Activated CD8-positive, alpha-beta T cell treated with anti-CD3 and anti-CD28 coated beads for 36 hours (primary cell): ENCODE measurements at regions not wholly inside any gene's neighbourhood (a gene's known extent, or its start where the extent isn't known, plus 50 kb on each side); places are given as distances from the start of the nearest gene placed in this dataset.
A peak's percentile ranks its signal among the peaks of the same experiment; 100 is the strongest.

Experiments used
- ATAC-seq: fragments of 200-7000 bp; cut with Tn5 transposase; one replicate; pipeline ENCODE4 v1.10.0; 2021; ENCODE audit warnings: mild to moderate bottlenecking, moderate library complexity
- CTCF ChIA-PET: fragments of 350-600 bp; sonication (Branson Sonifier 250); formaldehyde crosslinking; loops from one replicate; lab custom pipeline; 2021; ENCODE audit warnings: antibody characterized with exemption; lab: Charles Lee
- POLR2A ChIA-PET: fragments of 350-600 bp; sonication (Branson Sonifier 250); formaldehyde crosslinking; loops from one replicate; lab custom pipeline; 2021; ENCODE audit warnings: antibody characterized with exemption; lab: Charles Lee
- DNase-seq: peaks from one replicate; pipeline ENCODE4 v3.0.0-alpha.2; 2020
- H3K27ac Mint-ChIP-seq: one replicate; pipeline ENCODE4 v1.8.0; 2021; ENCODE audit warnings: mild to moderate bottlenecking, mixed read lengths
- H3K27me3 Mint-ChIP-seq: one replicate; pipeline ENCODE4 v1.8.0; 2021; ENCODE audit warnings: mixed read lengths
- H3K36me3 Mint-ChIP-seq: one replicate; pipeline ENCODE4 v1.8.0; 2021; ENCODE audit warnings: low read depth, mixed read lengths
- H3K4me1 Mint-ChIP-seq: one replicate; pipeline ENCODE4 v1.8.0; 2021; ENCODE audit warnings: low read depth, mixed read lengths
- H3K4me3 Mint-ChIP-seq: one replicate; pipeline ENCODE4 v1.8.0; 2021; ENCODE audit warnings: mild to moderate bottlenecking, moderate library complexity, mixed read lengths
- H3K9me3 Mint-ChIP-seq: one replicate; pipeline ENCODE4 v1.8.0; 2021; ENCODE audit warnings: mixed read lengths
- intact Hi-C: fragments of 100-400 bp; cut with micrococcal nuclease; formaldehyde crosslinking; loops from one replicate; pipeline ENCODE4 v1.10.0; 2022
- TF ChIP-seq, protein P1 (sequence below): fragments of 200-600 bp; IDR thresholded peaks from one replicate; pipeline ENCODE4 v1.8.0; 2022; ENCODE audit warnings: antibody characterized with exemption, mild to moderate bottlenecking

- POLR2A ChIA-PET, result no interaction called here
- Mint-ChIP-seq H3K4me1 (no peaks in the 10 kb centered on the region), H3K4me3 (no peak overlapping the region), H3K36me3 (no peaks in the 10 kb centered on the region), H3K27ac (no peak overlapping the region), H3K9me3 (no peaks in the 10 kb centered on the region), H3K27me3 (peaks cover 4% of the 10 kb centered on the region)
- intact Hi-C loops, result loop anchor here (5.0 kb wide), 1 partner anchor 267 kb away; the partner anchor contains the start of gene DUSP10
- ATAC-seq, result peak; percentile 80
- CTCF ChIA-PET, result interaction anchor here (0.6 to 2.3 kb wide), 22 partner anchors 8 to 532 kb away, joined by 3 to 8 read pairs (median 3); partner anchors contain the start of gene DUSP10
- peak; percentile 53 for DNase-seq
- TF ChIP-seq, protein P1, sequence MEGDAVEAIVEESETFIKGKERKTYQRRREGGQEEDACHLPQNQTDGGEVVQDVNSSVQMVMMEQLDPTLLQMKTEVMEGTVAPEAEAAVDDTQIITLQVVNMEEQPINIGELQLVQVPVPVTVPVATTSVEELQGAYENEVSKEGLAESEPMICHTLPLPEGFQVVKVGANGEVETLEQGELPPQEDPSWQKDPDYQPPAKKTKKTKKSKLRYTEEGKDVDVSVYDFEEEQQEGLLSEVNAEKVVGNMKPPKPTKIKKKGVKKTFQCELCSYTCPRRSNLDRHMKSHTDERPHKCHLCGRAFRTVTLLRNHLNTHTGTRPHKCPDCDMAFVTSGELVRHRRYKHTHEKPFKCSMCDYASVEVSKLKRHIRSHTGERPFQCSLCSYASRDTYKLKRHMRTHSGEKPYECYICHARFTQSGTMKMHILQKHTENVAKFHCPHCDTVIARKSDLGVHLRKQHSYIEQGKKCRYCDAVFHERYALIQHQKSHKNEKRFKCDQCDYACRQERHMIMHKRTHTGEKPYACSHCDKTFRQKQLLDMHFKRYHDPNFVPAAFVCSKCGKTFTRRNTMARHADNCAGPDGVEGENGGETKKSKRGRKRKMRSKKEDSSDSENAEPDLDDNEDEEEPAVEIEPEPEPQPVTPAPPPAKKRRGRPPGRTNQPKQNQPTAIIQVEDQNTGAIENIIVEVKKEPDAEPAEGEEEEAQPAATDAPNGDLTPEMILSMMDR, result peak; percentile 52
These were observed 267.3 kb upstream of the DUSP10 start for GRCh38 chr1:222009105-222009730.

- no peak for ATAC-seq
These were observed 264.8 kb upstream of the DUSP10 start for GRCh38 chr1:222006715-222007114.

DNA sequence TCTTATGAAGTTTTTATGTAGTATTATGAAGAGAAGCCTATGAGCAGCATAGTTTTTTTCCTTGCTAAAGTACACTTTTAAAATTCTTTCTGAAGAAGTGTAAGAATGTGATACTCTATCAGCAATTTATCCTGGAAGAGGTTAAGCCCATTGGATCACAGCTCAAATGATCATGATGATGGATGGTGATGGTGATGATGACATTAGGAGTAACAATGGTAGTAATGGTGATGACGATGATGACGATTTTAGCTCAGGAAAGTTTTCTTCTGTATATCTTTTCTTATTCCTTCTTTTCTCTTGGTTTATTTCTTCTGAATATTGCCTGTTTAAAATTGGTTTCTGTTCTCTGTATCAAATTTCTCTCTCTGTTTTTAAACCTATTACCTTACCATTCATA is 262.9 kb upstream of the DUSP10 start:
- Mint-ChIP-seq H3K4me1 (no peaks in the 10 kb centered on the region), H3K36me3 (no peaks in the 10 kb centered on the region), H3K4me3 (no peak overlapping the region), H3K9me3 (no peaks in the 10 kb centered on the region), H3K27me3 (peaks cover 6% of the 10 kb centered on the region), H3K27ac (no peak overlapping the region)
- POLR2A ChIA-PET, result no interaction called here
- CTCF ChIA-PET, result no interaction called here
- intact Hi-C loops, result loop anchor here (5.0 kb wide), 1 partner anchor 262 kb away; the partner anchor contains the start of gene DUSP10
- TF ChIP-seq, protein P1, result no peak
- ATAC-seq, result no peak
- no peak for DNase-seq

More at GRCh38 chr1:222006715-222007114, 264.8 kb upstream of the DUSP10 start:
- Mint-ChIP-seq H3K36me3 (no peaks in the 10 kb centered on the region), H3K27ac (no peak overlapping the region), H3K9me3 (no peaks in the 10 kb centered on the region), H3K4me3 (no peak overlapping the region), H3K4me1 (no peaks in the 10 kb centered on the region), H3K27me3 (peaks cover 6% of the 10 kb centered on the region)
- ChIA-PET CTCF (interaction anchor here (2.3 kb wide), 1 partner anchor 448 kb away, joined by 6 read pairs; no protein-coding TSS in a partner anchor), POLR2A (no interaction called here)
- TF ChIP-seq, protein P1, result no peak
- intact Hi-C loops, result loop anchor here (5.0 kb wide), 1 partner anchor 264 kb away; the partner anchor contains the start of gene DUSP10
- no peak for DNase-seq

DNA sequence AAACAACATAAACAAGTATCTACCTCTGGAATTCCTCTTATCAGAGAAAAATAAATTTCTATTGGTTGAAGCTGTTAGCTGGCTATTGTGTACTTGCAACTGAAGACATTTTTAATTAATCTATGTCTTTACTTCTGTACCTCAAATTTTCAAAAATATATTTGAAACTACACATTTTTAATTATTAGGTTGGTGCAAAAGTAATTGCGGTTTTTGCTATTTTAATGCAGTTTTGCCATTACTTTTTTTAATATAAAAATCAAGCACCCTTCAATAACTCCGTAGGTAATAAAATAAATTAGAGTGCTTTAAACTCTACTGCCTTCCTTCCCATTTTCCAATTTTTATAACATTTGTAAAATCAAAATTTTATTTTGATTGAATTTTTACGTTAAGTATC is 262.1 kb upstream of the DUSP10 start:
- no peaks in the 10 kb centered on the region for H3K36me3 Mint-ChIP-seq
- no peak overlapping the region for H3K4me3 Mint-ChIP-seq
- DNase-seq, result no peak
- no peak for ATAC-seq
- peaks cover 6% of the 10 kb centered on the region for H3K27me3 Mint-ChIP-seq
- H3K27ac Mint-ChIP-seq, result no peak overlapping the region
- ChIA-PET CTCF (interaction anchor here (1.2 kb wide), 1 partner anchor 12 kb away, joined by 3 read pairs; no protein-coding TSS in a partner anchor), POLR2A (no interaction called here)
- intact Hi-C loops, result no loop called here
- no peaks in the 10 kb centered on the region for H3K9me3 Mint-ChIP-seq
- no peaks in the 10 kb centered on the region for H3K4me1 Mint-ChIP-seq
- TF ChIP-seq, protein P1, result no peak

DNA sequence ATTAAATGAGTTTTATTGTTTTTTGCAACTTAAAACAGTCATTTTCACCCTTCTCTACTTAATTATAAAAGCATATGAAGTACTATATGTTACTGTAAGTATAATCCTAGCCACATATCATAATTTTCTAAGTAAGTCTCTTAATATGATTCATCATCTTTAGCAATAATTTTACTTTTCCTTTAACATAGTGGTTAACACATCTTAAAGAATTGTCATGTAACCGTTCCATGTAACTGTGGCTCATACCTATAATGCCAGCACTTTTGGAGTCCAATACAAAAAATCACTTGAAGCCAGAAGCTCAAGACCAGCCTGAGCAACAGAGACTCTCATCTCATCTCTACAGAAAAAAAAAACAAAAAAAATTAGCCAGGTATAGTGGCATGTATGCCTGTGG is 260.6 kb upstream of the DUSP10 start:
- POLR2A ChIA-PET, result no interaction called here
- CTCF ChIA-PET, result interaction anchor here (1.0 kb wide), 1 partner anchor 243 kb away, joined by 3 read pairs; no protein-coding TSS in a partner anchor
- no peak for DNase-seq
- Mint-ChIP-seq H3K4me3 (no peak overlapping the region), H3K27ac (no peak overlapping the region), H3K36me3 (no peaks in the 10 kb centered on the region), H3K27me3 (peaks cover 6% of the 10 kb centered on the region), H3K4me1 (no peaks in the 10 kb centered on the region), H3K9me3 (no peaks in the 10 kb centered on the region)
- peak; percentile 30 for ATAC-seq
- TF ChIP-seq, protein P1, result no peak
- intact Hi-C loops, result no loop called here
